ENCODE measurements at regions not wholly inside any gene's neighbourhood (a gene's known extent, or its start where the extent isn't known, plus 50 kb on each side); places are given as distances from the start of the nearest gene placed in this dataset.
"Not testable (repeated sequence)": the region's sequence is repeated elsewhere in the genome, so short reads cannot be mapped to it uniquely, and the experiment has no call there.

DNA sequence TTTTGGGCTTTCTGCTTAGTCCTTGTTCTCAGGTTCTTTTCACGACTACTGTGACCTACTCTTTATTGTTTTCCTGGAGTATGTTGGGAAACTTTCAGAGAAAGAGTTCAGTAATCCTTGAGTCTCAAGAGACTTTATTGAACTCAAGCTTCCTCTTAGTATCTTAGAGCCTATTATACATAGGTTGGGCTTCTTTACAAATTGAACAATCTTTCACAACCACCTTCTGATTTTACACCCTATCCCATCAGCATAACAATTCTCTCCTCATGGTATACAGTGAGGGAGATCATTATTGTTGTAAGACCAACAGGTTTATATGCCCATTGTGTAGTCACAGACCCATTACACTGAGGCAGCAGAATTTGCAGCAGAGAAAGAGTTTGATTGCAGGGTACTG is 193.2 kb upstream of the IGF1 start:
- WGBS (ENCODE audit: missing lambda C conversion rate), result 3% methylated on average over 1 of the region's 1 CpG
- no peak overlapping the region for H3K4me3 ChIP-seq
- peaks cover 18% of the 10 kb centered on the region for H3K9me3 ChIP-seq
- no peak overlapping the region for H3K4me2 ChIP-seq
- FAIRE-seq (no peak), DNase-seq (ENCODE audit: low read depth in 1 of 2, low spot score in 1 of 2) (no peak), ATAC-seq (no peak)
- TF ChIP-seq POLR2AphosphoS2 (conservative IDR thresholded peaks at IDR 0.05; ENCODE audit: low read length) (no peak), SREBF2 (IDR thresholded peaks at IDR 0.05) (no peak), RNF2 (IDR thresholded peaks at IDR 0.05; ENCODE audit: borderline replicate concordance, low read depth) (no peak)
- TF ChIP-seq, protein P1, sequence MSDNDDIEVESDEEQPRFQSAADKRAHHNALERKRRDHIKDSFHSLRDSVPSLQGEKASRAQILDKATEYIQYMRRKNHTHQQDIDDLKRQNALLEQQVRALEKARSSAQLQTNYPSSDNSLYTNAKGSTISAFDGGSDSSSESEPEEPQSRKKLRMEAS (IDR thresholded peaks at IDR 0.05), result no peak
- no peaks in the 10 kb centered on the region for H3K4me1 ChIP-seq
- CTCF ChIA-PET, result no interaction called here
- H3K27ac ChIP-seq, result no peak overlapping the region
- POLR2A ChIA-PET, result no interaction called here

DNA sequence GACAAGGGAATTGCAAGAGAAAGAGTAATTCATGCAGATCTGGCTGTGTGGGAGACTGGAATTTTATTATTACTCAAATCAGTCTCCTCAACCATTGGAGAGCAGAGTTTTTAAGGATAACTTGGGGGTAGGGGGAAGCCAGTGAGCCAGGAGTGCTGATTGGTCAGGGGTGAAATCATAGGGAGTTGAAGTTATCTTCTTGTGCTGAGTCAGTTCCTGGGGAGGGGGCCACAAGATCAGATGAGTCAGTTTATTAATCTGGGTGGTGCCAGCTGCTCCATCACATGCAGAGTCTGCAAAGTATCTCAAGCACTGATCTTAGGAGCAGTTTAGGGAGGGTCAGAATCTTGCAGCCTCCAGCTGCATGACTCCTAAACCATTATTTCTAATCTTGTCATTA is 191.8 kb upstream of the IGF1 start:
- H3K4me1 ChIP-seq; DNase-seq (ENCODE audit: low read depth in 1 of 2, low spot score in 1 of 2); FAIRE-seq; H3K4me2 ChIP-seq; POLR2A ChIA-PET; ATAC-seq; H3K4me3 ChIP-seq; H3K27ac ChIP-seq: not testable (repeated sequence)
- CTCF ChIA-PET, result interaction anchor here (0.8 kb wide), 1 partner anchor 31 kb away, joined by 5 read pairs; no protein-coding TSS in a partner anchor
- peaks cover 18% of the 10 kb centered on the region for H3K9me3 ChIP-seq

DNA sequence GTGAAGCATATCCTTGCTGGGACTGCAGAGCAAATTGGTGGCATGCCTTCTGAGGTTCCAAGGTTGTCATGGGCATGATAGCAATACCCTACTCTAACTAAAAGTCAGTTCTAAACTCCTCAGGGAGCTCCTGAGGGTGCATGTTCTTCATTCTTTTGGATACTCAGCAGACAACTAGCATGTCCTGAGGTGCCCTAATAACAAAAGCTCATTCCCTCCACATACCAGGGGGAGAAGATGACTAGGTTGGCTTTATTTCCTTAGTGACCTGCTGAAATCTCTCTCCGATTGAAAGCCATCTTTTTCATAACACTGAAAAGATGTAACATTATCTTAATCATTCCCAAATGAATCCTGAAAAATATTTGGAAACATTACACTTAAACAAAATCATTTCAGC is 188.7 kb upstream of the IGF1 start:
- no peak for ATAC-seq
- CTCF ChIA-PET, result no interaction called here

DNA sequence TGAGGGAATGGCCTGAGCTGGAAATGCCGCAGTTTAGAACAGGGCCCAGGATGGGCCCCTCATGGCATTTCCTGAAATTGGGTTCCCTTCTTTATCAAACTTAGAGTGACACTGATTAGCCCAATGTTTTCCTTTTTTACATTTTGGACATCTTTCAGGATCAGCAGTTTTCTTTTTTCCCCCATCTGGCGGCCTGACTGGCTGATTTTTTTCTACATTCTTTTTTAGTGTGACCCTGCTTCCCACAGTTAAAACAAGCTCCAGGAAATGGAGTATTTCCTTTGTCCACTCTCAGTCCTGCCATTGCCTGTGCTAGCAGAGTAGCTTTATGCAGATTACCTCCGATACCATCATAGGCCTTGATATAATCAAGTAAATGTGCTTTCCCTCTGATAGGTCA is 185.8 kb upstream of the IGF1 start:
- FAIRE-seq; H3K27ac ChIP-seq; H3K4me3 ChIP-seq; CTCF ChIA-PET; H3K4me2 ChIP-seq; DNase-seq (ENCODE audit: low read depth in 1 of 2, low spot score in 1 of 2); H3K9me3 ChIP-seq; H3K4me1 ChIP-seq; ATAC-seq; POLR2A ChIA-PET: not testable (repeated sequence)
- 78% methylated on average over 3 of the region's 3 CpGs for WGBS (ENCODE audit: missing lambda C conversion rate)

More for the DNA sequence above, 188.7 kb upstream of the IGF1 start:
- Histone ChIP-seq H3K4me1 (no peaks in the 10 kb centered on the region), H3K27ac (no peak overlapping the region), H3K9me3 (peaks cover 11% of the 10 kb centered on the region), H3K4me2 (no peak overlapping the region), H3K4me3 (no peak overlapping the region)
- POLR2A ChIA-PET, result no interaction called here
- DNase-seq (ENCODE audit: low read depth in 1 of 2, low spot score in 1 of 2), result no peak
- WGBS (ENCODE audit: missing lambda C conversion rate), result 65% methylated on average over 1 of the region's 1 CpG
- no peak for FAIRE-seq
- TF ChIP-seq CBX8 (IDR thresholded peaks at IDR 0.05), result no peak
- TF ChIP-seq TP53 (CRISPR knock-in tag; IDR thresholded peaks at IDR 0.05), result no peak
- TF ChIP-seq EHMT2 (IDR thresholded peaks at IDR 0.05; ENCODE audit: low read depth), result no peak
- TF ChIP-seq, protein P2, sequence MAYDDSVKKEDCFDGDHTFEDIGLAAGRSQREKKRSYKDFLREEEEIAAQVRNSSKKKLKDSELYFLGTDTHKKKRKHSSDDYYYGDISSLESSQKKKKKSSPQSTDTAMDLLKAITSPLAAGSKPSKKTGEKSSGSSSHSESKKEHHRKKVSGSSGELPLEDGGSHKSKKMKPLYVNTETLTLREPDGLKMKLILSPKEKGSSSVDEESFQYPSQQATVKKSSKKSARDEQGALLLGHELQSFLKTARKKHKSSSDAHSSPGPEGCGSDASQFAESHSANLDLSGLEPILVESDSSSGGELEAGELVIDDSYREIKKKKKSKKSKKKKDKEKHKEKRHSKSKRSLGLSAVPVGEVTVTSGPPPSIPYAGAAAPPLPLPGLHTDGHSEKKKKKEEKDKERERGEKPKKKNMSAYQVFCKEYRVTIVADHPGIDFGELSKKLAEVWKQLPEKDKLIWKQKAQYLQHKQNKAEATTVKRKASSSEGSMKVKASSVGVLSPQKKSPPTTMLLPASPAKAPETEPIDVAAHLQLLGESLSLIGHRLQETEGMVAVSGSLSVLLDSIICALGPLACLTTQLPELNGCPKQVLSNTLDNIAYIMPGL (CRISPR knock-in tag; IDR thresholded peaks at IDR 0.05; ENCODE audit: borderline replicate concordance), result no peak

DNA sequence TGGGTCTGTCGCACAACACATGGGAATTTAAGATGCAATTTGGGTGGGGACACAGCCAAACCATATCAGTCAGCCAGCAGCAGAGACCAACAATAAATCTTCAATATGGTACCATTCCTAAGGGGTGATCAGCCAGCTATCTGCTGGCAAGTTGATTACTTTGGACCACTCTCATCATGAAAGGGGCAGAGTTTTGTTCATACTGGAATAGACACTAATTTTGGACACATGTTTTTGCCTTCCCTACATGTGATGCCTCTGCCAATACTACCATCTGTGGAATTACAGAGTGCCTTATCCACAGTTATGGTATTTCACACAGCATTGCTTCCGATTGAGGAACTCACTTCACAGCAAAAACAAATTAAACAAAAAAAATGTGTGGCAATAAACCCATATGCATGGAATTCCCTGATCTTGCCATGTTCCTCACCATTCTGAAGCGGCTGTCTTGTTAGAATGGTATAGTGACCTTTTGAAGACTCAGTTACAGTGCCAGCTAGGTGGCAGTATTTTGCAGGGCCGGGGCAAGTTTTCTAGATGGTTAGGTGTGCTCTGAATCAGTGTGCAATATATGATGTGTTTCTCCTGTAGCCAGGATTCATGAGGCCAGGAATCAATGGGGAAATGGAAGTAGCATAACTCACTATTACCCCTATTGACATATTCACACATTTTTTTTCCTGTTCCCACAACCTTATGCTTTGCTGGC is 179.0 kb upstream of the IGF1 start:
- FAIRE-seq (no peak), DNase-seq (ENCODE audit: low read depth in 1 of 2, low spot score in 1 of 2) (peak in 1 of 2 experiments; percentile 6), ATAC-seq (peak in 1 of 2 experiments; percentile 44; a peak in 1 of 6 replicates)
- H3K4me1 ChIP-seq, result no peaks in the 10 kb centered on the region
- CTCF ChIA-PET, result interaction anchor here (0.6 kb wide), 1 partner anchor 90 kb away, joined by 3 read pairs; no protein-coding TSS in a partner anchor
- peaks cover 10% of the 10 kb centered on the region; the same call in 2 of the 3 replicates for H3K9me3 ChIP-seq
- H3K4me3 ChIP-seq, result no peak overlapping the region
- no peak for TF ChIP-seq HEYL (CRISPR knock-in tag; IDR thresholded peaks at IDR 0.05)
- TF ChIP-seq, protein P3, sequence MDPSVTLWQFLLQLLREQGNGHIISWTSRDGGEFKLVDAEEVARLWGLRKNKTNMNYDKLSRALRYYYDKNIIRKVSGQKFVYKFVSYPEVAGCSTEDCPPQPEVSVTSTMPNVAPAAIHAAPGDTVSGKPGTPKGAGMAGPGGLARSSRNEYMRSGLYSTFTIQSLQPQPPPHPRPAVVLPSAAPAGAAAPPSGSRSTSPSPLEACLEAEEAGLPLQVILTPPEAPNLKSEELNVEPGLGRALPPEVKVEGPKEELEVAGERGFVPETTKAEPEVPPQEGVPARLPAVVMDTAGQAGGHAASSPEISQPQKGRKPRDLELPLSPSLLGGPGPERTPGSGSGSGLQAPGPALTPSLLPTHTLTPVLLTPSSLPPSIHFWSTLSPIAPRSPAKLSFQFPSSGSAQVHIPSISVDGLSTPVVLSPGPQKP (IDR thresholded peaks at IDR 0.05; ENCODE audit: low read depth, low read length), result no peak
- peak in 1 of 2 experiments; percentile 8; a peak in 1 of 5 replicates for TF ChIP-seq RAD21 (conservative IDR thresholded peaks at IDR 0.05 in 1 of 2, IDR thresholded peaks at IDR 0.05 in 1 of 2)
- 58% methylated on average over 4 of the region's 4 CpGs for WGBS (ENCODE audit: missing lambda C conversion rate)
- H3K4me2 ChIP-seq, result no peak overlapping the region
- POLR2A ChIA-PET, result no interaction called here
- H3K27ac ChIP-seq, result no peak overlapping the region
